Endothelial cell of umbilical vein (primary cell): ENCODE measurements at regions not wholly inside any gene's neighbourhood (a gene's known extent, or its start where the extent isn't known, plus 50 kb on each side); places are given as distances from the start of the nearest gene placed in this dataset.
A peak's percentile ranks its signal among the peaks of the same experiment; 100 is the strongest.

ENCODE experiments used
- BruUV-seq: library from RNA; stranded (reverse); fragments of 400-500 nt; replicated peaks from 2 replicates; lab custom pipeline; 2021; lab: Mats Ljungman, UMichigan
- CTCF ChIA-PET: fragments of 300-600, 350-600 bp; sonication (Branson Sonifier 250); formaldehyde crosslinking; loops from one replicate; lab custom pipeline; 2021; ENCODE audit warnings: antibody characterized with exemption, inconsistent platforms; lab: Charles Lee
- POLR2A ChIA-PET: fragments of 300-600, 350-600 bp; sonication (Branson Sonifier 250); formaldehyde crosslinking; loops from one replicate; lab custom pipeline; 2021; ENCODE audit warnings: antibody characterized with exemption, inconsistent platforms; lab: Charles Lee
- DNase-seq: peaks from one replicate; pipeline ENCODE4 v3.0.0-alpha.2; 2011; ENCODE audit warnings: low read depth, low spot score
- FAIRE-seq: peaks from 2 replicates; lab custom pipeline; 2011; peaks lifted over from hg19 to GRCh38; lab: Jason Lieb, UNC
- H2AFZ ChIP-seq: 2 replicates; pipeline ENCODE4 v1.6.0; 2012; ENCODE audit warnings: low read depth, low read length, control low read depth, inconsistent platforms
- H3K27ac ChIP-seq: 2 replicates; pipeline ENCODE4 v1.5.1; 2011; ENCODE audit warnings: low read depth, mild to moderate bottlenecking, control low read depth, low read length, moderate library complexity; ENCODE audit not compliant: insufficient read depth
- H3K27me3 ChIP-seq, 2 experiments: 2 replicates each; pipeline versions ENCODE4 v1.6.0 to v1.6.1; 2011; ENCODE audit warnings: low read length in 2 of 2, mixed read lengths in 1 of 2; ENCODE audit not compliant: control insufficient read depth in 2 of 2, insufficient read depth in 2 of 2
- H3K36me3 ChIP-seq, 2 experiments: 2 replicates in 1 of 2; 3 replicates in 1 of 2; pipeline ENCODE4 v1.5.1; 2011; ENCODE audit warnings: low read length in 2 of 2, mild to moderate bottlenecking in 1 of 2, moderate library complexity in 1 of 2; ENCODE audit not compliant: control insufficient read depth in 2 of 2, insufficient read depth in 2 of 2; ENCODE audit errors: extremely low read depth in 1 of 2
- H3K4me1 ChIP-seq: 3 replicates; pipeline ENCODE4 v1.5.1; 2011; ENCODE audit warnings: mild to moderate bottlenecking, low read length; ENCODE audit not compliant: control insufficient read depth, insufficient read depth; ENCODE audit errors: extremely low read depth
- H3K4me2 ChIP-seq: 2 replicates; pipeline ENCODE4 v1.6.1; 2011; ENCODE audit warnings: low read length, control low read depth, mixed read lengths; ENCODE audit not compliant: insufficient read depth
- H3K4me3 ChIP-seq, 3 experiments: fragments of 200-600 bp in 1 of 3; sonication (generic), shearing (Covaris generic) in 1 of 3; replicated peaks in 1 of 3; 2 replicates each; pipeline ENCODE4 v1.5.1; 2011 to 2016; ENCODE audit warnings: control low read depth in 3 of 3, low read length in 3 of 3, mild to moderate bottlenecking in 2 of 3, inconsistent platforms in 1 of 3, low read depth in 1 of 3, moderate library complexity in 1 of 3; ENCODE audit not compliant: insufficient read depth in 1 of 3
- H3K79me2 ChIP-seq: 2 replicates; pipeline ENCODE4 v1.6.0; 2012; ENCODE audit warnings: low read length, inconsistent platforms; ENCODE audit not compliant: control insufficient read depth, insufficient read depth
- H3K9ac ChIP-seq: replicated peaks from 2 replicates; pipeline ENCODE3; 2011; ENCODE audit warnings: low read length, control low read depth; ENCODE audit not compliant: insufficient read depth; ENCODE audit errors: extremely low read depth
- H3K9me1 ChIP-seq: replicated peaks from 3 replicates; pipeline ENCODE4 v1.6.0; 2011; ENCODE audit warnings: mild to moderate bottlenecking, low read length; ENCODE audit not compliant: control insufficient read depth, insufficient read depth; ENCODE audit errors: extremely low read depth
- H3K9me3 ChIP-seq: replicated peaks from 2 replicates; pipeline ENCODE4 v1.5.1; 2012; ENCODE audit warnings: low read length, inconsistent platforms; ENCODE audit not compliant: control insufficient read depth, insufficient read depth
- H4K20me1 ChIP-seq: replicated peaks from 2 replicates; pipeline ENCODE3; 2011; ENCODE audit warnings: mild to moderate bottlenecking, low read length; ENCODE audit not compliant: control insufficient read depth, insufficient read depth; ENCODE audit errors: extremely low read depth
- EZH2 ChIP-seq: IDR thresholded peaks from 2 replicates; pipeline ENCODE4 v1.6.1; 2012; ENCODE audit warnings: borderline replicate concordance, low read depth, mild to moderate bottlenecking, moderate library complexity, low read length, inconsistent platforms; ENCODE audit not compliant: severe bottlenecking
- FOS ChIP-seq: IDR thresholded peaks from 2 replicates; pipeline ENCODE4 v1.6.1; 2011; ENCODE audit warnings: mild to moderate bottlenecking, low read length, moderate library complexity, borderline replicate concordance; ENCODE audit not compliant: insufficient read depth
- GATA2 ChIP-seq: IDR thresholded peaks from 2 replicates; pipeline ENCODE4 v1.7.0; 2011; ENCODE audit warnings: low read depth, mild to moderate bottlenecking, moderate library complexity, mixed read lengths, low read length; ENCODE audit not compliant: insufficient read length, insufficient read depth
- JUN ChIP-seq: IDR thresholded peaks from 2 replicates; pipeline ENCODE4 v1.6.1; 2011; ENCODE audit warnings: borderline replicate concordance, low read depth; ENCODE audit not compliant: insufficient read length, insufficient read depth
- MAX ChIP-seq: IDR thresholded peaks from 2 replicates; pipeline ENCODE4 v1.6.1; 2011; ENCODE audit not compliant: insufficient read depth, insufficient read length
- MYC ChIP-seq: IDR thresholded peaks from one replicate; pipeline ENCODE4 v1.6.1; 2011; ENCODE audit warnings: mild to moderate bottlenecking, low read depth, low read length
- POLR2A ChIP-seq: IDR thresholded peaks from 2 replicates; pipeline ENCODE4 v1.6.1; 2012; ENCODE audit warnings: low read depth, mild to moderate bottlenecking, control low read depth, low read length
- POLR2AphosphoS5 ChIP-seq: IDR thresholded peaks from 2 replicates; pipeline ENCODE4 v1.6.1; 2012; ENCODE audit warnings: low read depth, mild to moderate bottlenecking, control low read depth, low read length, moderate library complexity; ENCODE audit not compliant: insufficient read depth
- dilution Hi-C: fragments of 300-500 bp; cut with MboI; formaldehyde crosslinking; loops from one replicate; pipeline ENCODE4 v1.15.0; 2019; ENCODE audit warnings: low sequenced_read_pairs; ENCODE audit not compliant: extremely low pct_ligation_motif_present
- intact Hi-C: fragments of 100-400 bp; cut with micrococcal nuclease; formaldehyde crosslinking; loops from one replicate; pipeline ENCODE4 v1.10.0; 2022

- no peak overlapping the region for H3K9ac ChIP-seq
- H4K20me1 ChIP-seq = no peaks in the 10 kb centered on the region
- H3K79me2 ChIP-seq = no peaks in the 10 kb centered on the region
- H3K4me3 ChIP-seq = no peak overlapping the region
- CTCF ChIA-PET = interaction anchor here (1.1 kb wide), 1 partner anchor 8 kb away, joined by 3 read pairs; no protein-coding TSS in a partner anchor
- TF ChIP-seq EZH2 (no peak), GATA2 (no peak), MAX (no peak), MYC (no peak), POLR2AphosphoS5 (no peak), POLR2A (no peak), JUN (no peak), FOS (no peak)
- no peak for FAIRE-seq
- peaks cover 6 to 9% of the 10 kb centered on the region in 2 experiments for H3K27me3 ChIP-seq
- intact Hi-C loops = no loop called here
- H3K27ac ChIP-seq = no peak overlapping the region
- no peaks in the 10 kb centered on the region for H3K36me3 ChIP-seq
- no peak overlapping the region for H2AFZ ChIP-seq
- H3K4me2 ChIP-seq = no peak overlapping the region
- no peaks in the 10 kb centered on the region for H3K9me1 ChIP-seq
- H3K4me1 ChIP-seq = no peaks in the 10 kb centered on the region
- POLR2A ChIA-PET = no interaction called here
- DNase-seq = peak; percentile 3
- dilution Hi-C loops = no loop called here
- BruUV-seq = no TSS peak
- no peaks in the 10 kb centered on the region for H3K9me3 ChIP-seq
Measured at GRCh38 chr21:15140321-15141019, 75.7 kb upstream of the NRIP1 start.
